BE2C (cell line): ENCODE measurements at regions not wholly inside any gene's neighbourhood (a gene's known extent, or its start where the extent isn't known, plus 50 kb on each side); places are given as distances from the start of the nearest gene placed in this dataset.

Source experiments
- DNase-seq: peaks from one replicate; pipeline ENCODE4 v3.0.0-alpha.2; 2020
- H3K27me3 ChIP-seq: fragments of 250-450 bp; sonication (Bioruptor Pico); 2 replicates; pipeline ENCODE4 v1.5.1; 2020; ENCODE audit warnings: mild to moderate bottlenecking
- H3K36me3 ChIP-seq: fragments of 250-450 bp; sonication (Bioruptor Pico); 2 replicates; pipeline ENCODE4 v1.5.1; 2020; ENCODE audit warnings: mild to moderate bottlenecking
- H3K4me1 ChIP-seq: fragments of 250-450 bp; sonication (Bioruptor Pico); 2 replicates; pipeline ENCODE4 v1.5.1; 2020
- H3K4me3 ChIP-seq: 2 replicates; pipeline ENCODE4 v1.5.1; 2011; ENCODE audit warnings: low read depth, low read length
- H3K9me3 ChIP-seq: fragments of 250-450 bp; sonication (Bioruptor Pico); 2 replicates; pipeline ENCODE4 v1.5.1; 2020
- CTCF ChIP-seq: IDR thresholded peaks from 2 replicates; pipeline ENCODE4 v1.5.1; 2012; ENCODE audit warnings: mild to moderate bottlenecking, low read depth, low read length

GRCh38 chr7:84847790-84848189 is 339.1 kb downstream of the SEMA3D start:
- Histone ChIP-seq H3K4me3 (no peak overlapping the region), H3K9me3 (no peaks in the 10 kb centered on the region), H3K36me3 (no peaks in the 10 kb centered on the region), H3K27me3 (no peaks in the 10 kb centered on the region), H3K4me1 (no peaks in the 10 kb centered on the region; the same call in 1 of the 2 replicates)
- DNase-seq = no peak
- TF ChIP-seq CTCF = no peak

DNA sequence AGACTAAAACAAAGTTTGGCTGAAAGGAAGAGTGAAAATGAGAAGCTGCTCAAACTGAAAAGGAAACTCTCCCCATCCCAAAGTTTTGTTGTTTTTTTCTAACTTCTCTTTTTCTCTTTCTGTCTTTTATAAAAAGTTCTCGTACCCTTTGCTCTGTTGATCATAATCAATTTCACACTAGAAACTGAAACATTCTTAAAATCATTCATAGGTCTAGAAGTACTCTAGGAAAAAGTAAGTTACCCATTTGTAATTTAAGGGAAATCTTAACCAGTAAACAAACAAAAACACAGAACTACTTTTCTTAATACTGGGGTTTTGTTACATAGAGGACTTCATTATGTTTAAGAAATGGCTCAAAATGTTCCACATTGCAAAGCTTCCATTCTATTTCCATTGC is 339.8 kb downstream of the SEMA3D start:
- no peaks in the 10 kb centered on the region for H3K9me3 ChIP-seq
- no peaks in the 10 kb centered on the region; the same call in 1 of the 2 replicates for H3K4me1 ChIP-seq
- H3K27me3 ChIP-seq = no peaks in the 10 kb centered on the region
- DNase-seq = no peak
- no peak for TF ChIP-seq CTCF
- H3K36me3 ChIP-seq = no peaks in the 10 kb centered on the region
- no peak overlapping the region for H3K4me3 ChIP-seq

- no peaks in the 10 kb centered on the region for H3K4me1 ChIP-seq
- H3K27me3 ChIP-seq = no peaks in the 10 kb centered on the region
- H3K36me3 ChIP-seq = no peaks in the 10 kb centered on the region
- no peaks in the 10 kb centered on the region for H3K9me3 ChIP-seq
- no peak for TF ChIP-seq CTCF
- DNase-seq = no peak
- H3K4me3 ChIP-seq = no peak overlapping the region
These were observed 340.9 kb downstream of the SEMA3D start for GRCh38 chr7:84845971-84846370.

DNA sequence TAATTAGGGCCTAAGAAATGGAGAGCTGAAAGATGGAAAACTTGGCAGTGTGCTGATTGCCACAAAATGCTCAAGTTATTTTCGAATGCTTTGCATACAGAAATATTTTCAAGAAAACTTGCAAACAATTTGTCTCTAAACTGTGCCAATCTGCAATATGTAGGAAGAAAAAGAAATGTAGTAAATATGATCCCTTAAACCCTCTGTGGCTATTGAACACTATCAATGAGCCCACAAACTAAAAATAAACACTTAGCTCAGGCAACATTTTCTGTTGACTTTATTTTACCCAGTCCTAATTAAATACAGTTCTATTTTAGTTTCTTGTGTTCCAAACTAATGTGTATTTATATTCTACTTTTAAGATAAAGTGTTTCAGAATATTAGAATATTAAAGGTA is 342.1 kb downstream of the SEMA3D start:
- DNase-seq = no peak
- Histone ChIP-seq H3K36me3 (no peaks in the 10 kb centered on the region), H3K4me3 (no peak overlapping the region), H3K9me3 (no peaks in the 10 kb centered on the region), H3K4me1 (no peaks in the 10 kb centered on the region), H3K27me3 (no peaks in the 10 kb centered on the region)
- no peak for TF ChIP-seq CTCF

DNA sequence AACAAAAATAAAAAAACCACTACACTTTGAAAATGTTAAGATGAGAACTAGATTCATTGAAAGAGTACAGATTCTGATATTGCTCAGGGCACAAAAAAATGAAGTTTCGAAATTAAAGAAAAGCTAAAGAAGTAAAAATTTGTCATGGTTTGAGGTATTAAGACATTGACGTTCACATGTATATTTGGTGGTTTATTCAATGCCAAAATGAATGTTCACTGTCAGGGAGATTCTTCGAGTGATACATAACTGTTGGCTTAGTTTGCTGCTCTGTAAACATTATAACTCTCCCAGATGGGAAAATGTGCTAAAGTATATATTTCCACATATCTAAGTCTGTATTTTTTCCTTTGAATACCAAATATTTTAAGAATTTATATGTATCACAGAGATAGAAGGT is 345.0 kb downstream of the SEMA3D start:
- Histone ChIP-seq H3K4me3 (no peak overlapping the region), H3K4me1 (no peaks in the 10 kb centered on the region), H3K27me3 (no peaks in the 10 kb centered on the region), H3K36me3 (no peaks in the 10 kb centered on the region), H3K9me3 (no peaks in the 10 kb centered on the region)
- no peak for DNase-seq
- TF ChIP-seq CTCF = no peak

- no peaks in the 10 kb centered on the region for H3K36me3 ChIP-seq
- H3K27me3 ChIP-seq = no peaks in the 10 kb centered on the region
- H3K4me1 ChIP-seq = no peaks in the 10 kb centered on the region
- H3K9me3 ChIP-seq = no peaks in the 10 kb centered on the region
- no peak overlapping the region for H3K4me3 ChIP-seq
- no peak for DNase-seq
- TF ChIP-seq CTCF = no peak
These were observed 348.0 kb downstream of the SEMA3D start for GRCh38 chr7:84838857-84839256.
